HAP-1 (cell line): ENCODE measurements at regions not wholly inside any gene's neighbourhood (a gene's known extent, or its start where the extent isn't known, plus 50 kb on each side); places are given as distances from the start of the nearest gene placed in this dataset.

Source experiments
- DNase-seq, 2 experiments: peaks; one replicate each; pipeline ENCODE4 v3.0.0-alpha.2; 2016 to 2020; ENCODE audit warnings: low spot score in 2 of 2
- H3K27me3 ChIP-seq: fragments of 250-450 bp; sonication (Bioruptor Pico); 2 replicates; pipeline ENCODE4 v1.5.1; 2020; ENCODE audit warnings: low read depth, mild to moderate bottlenecking, moderate library complexity
- H3K36me3 ChIP-seq: fragments of 250-450 bp; sonication (Bioruptor Pico); replicated peaks from 2 replicates; pipeline ENCODE4 v1.5.1; 2020; ENCODE audit warnings: mild to moderate bottlenecking
- H3K4me1 ChIP-seq: fragments of 250-450 bp; sonication (Bioruptor Pico); 2 replicates; pipeline ENCODE4 v1.5.1; 2020; ENCODE audit warnings: mild to moderate bottlenecking
- H3K4me3 ChIP-seq: fragments of 250-450 bp; sonication (Bioruptor Pico); 2 replicates; pipeline ENCODE4 v1.5.1; 2020; ENCODE audit warnings: mild to moderate bottlenecking, moderate library complexity
- H3K9me3 ChIP-seq: fragments of 250-450 bp; sonication (Bioruptor Pico); 2 replicates; pipeline ENCODE4 v1.5.1; 2020; ENCODE audit warnings: mild to moderate bottlenecking, moderate library complexity
- in situ Hi-C: fragments of 300-500 bp; cut with MboI; formaldehyde crosslinking; loops from 3 replicates; pipeline ENCODE4 v1.14.3; 2020; ENCODE audit warnings: low sequenced_read_pairs, inconsistent platforms, mixed read lengths

DNA sequence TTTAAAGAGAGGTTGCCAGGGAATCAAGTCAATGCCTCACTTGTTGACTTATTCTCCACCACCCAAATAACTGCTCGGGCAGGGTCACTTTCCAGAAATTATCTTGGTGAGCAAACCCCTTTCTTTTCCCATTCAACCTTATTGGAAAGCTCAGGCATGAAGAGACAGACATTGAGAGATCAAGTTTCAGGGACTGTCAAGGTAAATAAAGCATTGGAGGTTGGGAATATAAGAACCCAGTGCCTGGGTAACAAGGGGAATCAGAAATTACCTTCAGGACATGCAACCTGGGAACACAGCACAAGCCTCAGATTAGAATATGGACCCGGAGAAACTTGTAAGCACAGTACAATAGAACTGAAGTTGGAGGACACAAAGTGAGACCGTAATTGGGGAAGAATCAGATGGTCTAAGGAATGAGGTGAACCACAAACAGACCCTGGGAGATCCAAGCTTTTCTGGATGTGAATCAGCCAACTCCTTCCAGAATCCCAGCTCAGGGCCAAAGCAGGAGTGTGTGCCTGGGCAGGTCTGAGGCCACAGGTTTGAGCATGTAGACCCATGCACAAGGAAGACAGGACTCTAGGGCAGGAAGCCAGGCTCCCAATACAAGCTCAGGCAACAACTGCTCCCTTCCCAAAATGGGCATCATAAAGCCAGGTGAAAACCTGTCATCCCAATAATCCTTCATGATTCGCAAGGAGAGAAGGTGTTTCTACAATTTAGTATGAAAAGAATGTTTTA is 512.8 kb downstream of the MAFB start:
- Histone ChIP-seq H3K36me3 (no peaks in the 10 kb centered on the region), H3K4me3 (no peak overlapping the region), H3K27me3 (no peaks in the 10 kb centered on the region), H3K4me1 (no peaks in the 10 kb centered on the region), H3K9me3 (no peaks in the 10 kb centered on the region)
- in situ Hi-C loops, result no loop called here
- DNase-seq, result no peak

DNA sequence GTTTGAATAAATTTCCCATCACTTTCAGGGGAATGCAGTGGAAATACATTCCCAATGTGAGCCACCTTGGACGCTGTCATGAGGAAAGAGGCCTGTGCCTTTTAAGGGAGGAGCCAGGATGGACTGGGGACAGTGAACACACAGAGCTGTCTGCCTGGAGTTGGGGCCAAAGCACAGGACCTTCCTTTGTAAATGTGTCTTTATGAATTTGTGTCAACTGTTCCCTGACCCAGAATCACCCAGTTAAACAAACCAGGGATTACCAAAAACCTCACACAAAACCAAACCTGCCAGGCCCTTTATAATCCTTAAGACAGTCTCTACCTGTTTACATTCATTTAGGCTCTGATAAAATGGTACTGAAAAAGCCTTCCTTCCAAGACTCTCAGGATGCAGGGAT is 513.7 kb downstream of the MAFB start:
- no peak for DNase-seq
- Histone ChIP-seq H3K4me1 (no peaks in the 10 kb centered on the region), H3K4me3 (no peak overlapping the region), H3K27me3 (no peaks in the 10 kb centered on the region), H3K36me3 (no peaks in the 10 kb centered on the region), H3K9me3 (no peaks in the 10 kb centered on the region)
- in situ Hi-C loops, result no loop called here

- no peak for DNase-seq
- Histone ChIP-seq H3K4me1 (no peaks in the 10 kb centered on the region), H3K9me3 (no peaks in the 10 kb centered on the region), H3K36me3 (no peaks in the 10 kb centered on the region), H3K4me3 (no peak overlapping the region), H3K27me3 (no peaks in the 10 kb centered on the region)
- in situ Hi-C loops, result no loop called here
Measured at GRCh38 chr20:40173872-40174271, 515.2 kb downstream of the MAFB start.

GRCh38 chr20:40168981-40169620 is 519.9 kb downstream of the MAFB start:
- H3K9me3 ChIP-seq, result no peaks in the 10 kb centered on the region
- in situ Hi-C loops, result no loop called here

GRCh38 chr20:40161391-40161790 is 527.6 kb downstream of the MAFB start:
- DNase-seq, result no peak

More at GRCh38 chr20:40168981-40169620, 519.9 kb downstream of the MAFB start:
- Histone ChIP-seq H3K4me1 (no peaks in the 10 kb centered on the region), H3K4me3 (no peak overlapping the region), H3K36me3 (no peaks in the 10 kb centered on the region), H3K27me3 (no peaks in the 10 kb centered on the region)
- DNase-seq, result no peak

DNA sequence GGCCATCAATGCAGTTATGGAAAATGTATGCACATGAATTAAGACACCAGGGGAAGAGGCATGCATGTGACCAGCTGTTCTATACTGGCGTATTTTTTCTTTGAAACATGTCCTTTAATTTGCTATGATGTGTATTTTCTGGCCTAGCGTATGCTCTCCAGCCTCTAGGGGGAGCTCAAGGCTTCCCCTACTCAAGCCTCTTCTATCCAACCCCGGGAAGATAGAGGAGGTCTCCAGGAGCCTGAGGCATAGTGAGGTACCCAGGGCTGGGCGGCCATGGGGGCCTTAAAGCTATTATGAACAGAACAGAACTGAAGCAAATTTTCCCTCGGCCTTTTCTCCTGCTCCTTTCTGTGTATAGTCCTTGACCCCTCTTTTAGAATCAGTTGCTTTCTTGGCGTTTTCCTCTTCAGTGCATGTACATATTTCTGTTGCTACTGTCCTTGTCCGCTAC is 528.9 kb downstream of the MAFB start:
- Histone ChIP-seq H3K9me3 (no peaks in the 10 kb centered on the region), H3K27me3 (no peaks in the 10 kb centered on the region), H3K36me3 (no peaks in the 10 kb centered on the region), H3K4me3 (no peak overlapping the region), H3K4me1 (no peaks in the 10 kb centered on the region)
- DNase-seq, result peak; percentile 3 to 22
- in situ Hi-C loops, result no loop called here

More at GRCh38 chr20:40161391-40161790, 527.6 kb downstream of the MAFB start:
- no peak overlapping the region for H3K4me3 ChIP-seq
- H3K9me3 ChIP-seq, result no peaks in the 10 kb centered on the region
- no peaks in the 10 kb centered on the region for H3K27me3 ChIP-seq
- no peaks in the 10 kb centered on the region for H3K36me3 ChIP-seq
- in situ Hi-C loops, result no loop called here
- H3K4me1 ChIP-seq, result no peaks in the 10 kb centered on the region

DNA sequence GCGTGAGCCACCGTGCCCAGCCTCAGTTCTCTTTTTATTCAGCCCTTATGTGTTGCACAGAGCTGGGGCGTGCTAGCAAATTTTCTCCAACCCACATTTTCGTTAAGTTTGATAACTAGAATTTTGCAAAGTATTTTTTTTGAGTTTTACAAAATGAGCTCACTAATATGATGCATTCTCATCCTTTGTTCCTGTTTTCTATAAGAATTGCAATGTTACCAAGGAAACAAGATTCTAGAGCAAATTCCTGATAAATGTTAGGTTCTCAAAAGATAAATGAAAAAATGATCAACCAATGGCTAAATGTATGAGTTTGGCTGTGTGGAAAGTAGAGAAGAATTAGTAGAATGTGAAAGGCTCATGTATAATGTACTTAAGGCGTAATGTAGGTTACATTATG is 529.8 kb downstream of the MAFB start:
- DNase-seq, result no peak
- Histone ChIP-seq H3K4me1 (no peaks in the 10 kb centered on the region), H3K9me3 (no peaks in the 10 kb centered on the region), H3K4me3 (no peak overlapping the region), H3K36me3 (no peaks in the 10 kb centered on the region), H3K27me3 (no peaks in the 10 kb centered on the region)
- in situ Hi-C loops, result no loop called here

DNA sequence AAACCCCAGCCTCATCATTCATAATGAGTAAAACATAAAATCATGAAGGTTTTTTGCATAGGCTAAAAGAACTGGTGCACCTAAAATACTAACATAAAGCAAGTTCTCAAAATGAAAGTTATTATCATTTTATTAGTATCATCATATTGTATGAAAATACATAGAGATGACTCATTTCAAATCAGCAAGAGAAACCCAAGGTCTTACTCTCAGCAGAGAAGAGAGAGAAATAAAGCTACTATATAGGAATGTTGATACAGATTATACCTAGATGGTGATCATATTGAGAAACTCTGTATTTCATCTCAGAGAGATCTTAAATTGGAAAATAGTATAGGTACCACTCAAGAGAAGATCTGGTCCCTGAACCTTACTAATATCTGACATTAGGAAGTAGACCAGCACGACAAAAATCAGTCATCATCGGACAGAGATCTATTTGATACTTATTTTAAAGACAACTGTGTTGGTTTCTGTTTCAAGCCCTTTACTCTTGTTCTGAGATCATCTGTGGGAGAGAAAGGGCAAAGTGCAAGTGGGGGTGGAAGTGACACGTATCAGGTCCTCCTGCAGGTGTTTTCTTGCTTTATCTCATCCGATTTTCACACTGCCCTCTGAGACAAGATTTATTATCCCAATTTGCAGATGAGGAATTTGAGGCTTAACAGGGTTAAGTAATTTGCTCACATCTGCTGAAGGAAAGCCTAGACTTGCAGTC is 532.3 kb downstream of the MAFB start:
- in situ Hi-C loops, result no loop called here

DNA sequence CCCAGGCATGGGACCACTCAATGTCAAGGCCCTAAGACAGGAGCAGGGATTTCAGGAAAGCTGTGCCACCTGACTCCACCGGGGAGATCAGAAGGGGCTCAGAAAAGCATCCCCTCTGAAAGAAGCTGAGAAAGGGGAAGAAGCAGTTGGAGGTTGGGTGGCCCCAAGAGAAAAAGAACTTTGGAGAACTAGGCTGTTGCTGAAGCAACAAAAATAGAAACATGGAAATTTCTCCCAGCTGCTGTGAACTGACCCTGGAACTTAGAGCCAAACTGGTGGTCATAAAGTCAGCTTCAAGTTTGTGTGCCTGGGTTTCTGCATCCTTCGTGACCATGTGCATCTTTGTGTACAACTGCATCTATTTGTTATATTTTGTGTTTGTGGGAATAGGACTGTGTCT is 534.5 kb downstream of the MAFB start:
- Histone ChIP-seq H3K4me1 (no peaks in the 10 kb centered on the region), H3K36me3 (no peaks in the 10 kb centered on the region), H3K4me3 (no peak overlapping the region), H3K9me3 (no peaks in the 10 kb centered on the region), H3K27me3 (no peaks in the 10 kb centered on the region)
- no peak for DNase-seq
- in situ Hi-C loops, result no loop called here

More for the DNA sequence above, 532.3 kb downstream of the MAFB start:
- DNase-seq, result no peak
- Histone ChIP-seq H3K4me1 (no peaks in the 10 kb centered on the region), H3K36me3 (no peaks in the 10 kb centered on the region), H3K4me3 (no peak overlapping the region), H3K9me3 (no peaks in the 10 kb centered on the region), H3K27me3 (no peaks in the 10 kb centered on the region)

- in situ Hi-C loops, result no loop called here
- no peaks in the 10 kb centered on the region for H3K9me3 ChIP-seq
- no peaks in the 10 kb centered on the region for H3K36me3 ChIP-seq
- no peaks in the 10 kb centered on the region for H3K4me1 ChIP-seq
- DNase-seq, result no peak
- H3K27me3 ChIP-seq, result no peaks in the 10 kb centered on the region
- no peak overlapping the region for H3K4me3 ChIP-seq
Measured at GRCh38 chr20:40148886-40149285, 540.1 kb downstream of the MAFB start.

DNA sequence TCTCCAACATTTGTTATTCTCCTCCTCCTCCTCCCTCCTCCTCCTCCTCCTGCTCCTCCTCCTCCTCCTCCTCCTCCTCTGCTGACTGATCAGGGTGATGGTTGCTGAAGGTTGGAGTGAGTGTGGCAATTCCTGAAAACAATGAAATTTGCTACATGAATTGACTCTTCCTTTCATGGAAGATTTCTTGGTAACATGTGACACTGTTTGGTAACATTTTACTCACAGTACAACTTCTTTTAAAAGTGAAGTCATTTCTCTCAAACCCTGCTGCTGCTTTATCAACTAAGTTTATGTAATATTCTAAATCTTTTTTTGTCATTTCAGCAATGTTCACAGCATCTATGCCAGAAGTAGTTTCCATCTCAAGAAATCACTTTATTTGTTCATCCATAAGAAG is 543.0 kb downstream of the MAFB start:
- H3K27me3 ChIP-seq, result no peaks in the 10 kb centered on the region
- no peaks in the 10 kb centered on the region for H3K9me3 ChIP-seq
- H3K36me3 ChIP-seq, result no peaks in the 10 kb centered on the region
- no peak overlapping the region for H3K4me3 ChIP-seq
- in situ Hi-C loops, result no loop called here
- no peaks in the 10 kb centered on the region for H3K4me1 ChIP-seq
- DNase-seq, result no peak

DNA sequence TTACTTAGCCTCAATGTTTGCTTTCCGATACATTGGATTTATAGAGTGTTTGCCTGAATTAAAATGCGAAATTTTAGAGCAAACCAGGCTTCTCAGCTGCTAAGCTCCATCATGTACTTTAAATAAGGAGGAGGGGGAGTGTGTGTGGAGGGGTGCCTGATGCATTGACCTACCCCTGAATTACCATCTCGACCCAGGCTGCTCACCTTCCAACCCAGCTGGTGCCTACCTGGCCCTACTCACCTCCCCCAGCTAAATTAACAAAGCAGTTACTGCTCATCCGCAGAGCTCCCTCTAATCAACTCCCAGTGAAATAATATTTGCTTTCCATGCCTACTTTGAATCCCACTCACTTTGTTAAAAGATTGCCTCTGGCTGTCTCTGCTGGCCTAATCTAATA is 544.5 kb downstream of the MAFB start:
- Histone ChIP-seq H3K9me3 (no peaks in the 10 kb centered on the region), H3K36me3 (no peaks in the 10 kb centered on the region), H3K27me3 (no peaks in the 10 kb centered on the region), H3K4me3 (no peak overlapping the region), H3K4me1 (no peaks in the 10 kb centered on the region)
- in situ Hi-C loops, result no loop called here
- no peak for DNase-seq

GRCh38 chr20:40134176-40134575 is 554.9 kb downstream of the MAFB start:
- DNase-seq, result no peak
- H3K27me3 ChIP-seq, result no peaks in the 10 kb centered on the region
- H3K4me1 ChIP-seq, result no peaks in the 10 kb centered on the region
- H3K36me3 ChIP-seq, result no peaks in the 10 kb centered on the region
- no peak overlapping the region for H3K4me3 ChIP-seq
- no peaks in the 10 kb centered on the region for H3K9me3 ChIP-seq
- in situ Hi-C loops, result no loop called here

GRCh38 chr20:40120827-40121226 is 568.2 kb downstream of the MAFB start:
- Histone ChIP-seq H3K4me1 (no peaks in the 10 kb centered on the region), H3K36me3 (no peaks in the 10 kb centered on the region), H3K27me3 (no peaks in the 10 kb centered on the region), H3K4me3 (no peak overlapping the region), H3K9me3 (no peaks in the 10 kb centered on the region)
- DNase-seq, result no peak
- in situ Hi-C loops, result no loop called here
